GM19467 (cell line): ENCODE measurements at regions not wholly inside any gene's neighbourhood (a gene's known extent, or its start where the extent isn't known, plus 50 kb on each side); places are given as distances from the start of the nearest gene placed in this dataset.
"Not testable (repeated sequence)": the region's sequence is repeated elsewhere in the genome, so short reads cannot be mapped to it uniquely, and the experiment has no call there.

Experiments used
- ATAC-seq: cut with Tn5 transposase; IDR thresholded peaks from one replicate; pipeline ENCODE4 v1.9.1; 2021; ENCODE audit warnings: mild to moderate bottlenecking, moderate library complexity; ENCODE audit not compliant: unreplicated experiment

DNA sequence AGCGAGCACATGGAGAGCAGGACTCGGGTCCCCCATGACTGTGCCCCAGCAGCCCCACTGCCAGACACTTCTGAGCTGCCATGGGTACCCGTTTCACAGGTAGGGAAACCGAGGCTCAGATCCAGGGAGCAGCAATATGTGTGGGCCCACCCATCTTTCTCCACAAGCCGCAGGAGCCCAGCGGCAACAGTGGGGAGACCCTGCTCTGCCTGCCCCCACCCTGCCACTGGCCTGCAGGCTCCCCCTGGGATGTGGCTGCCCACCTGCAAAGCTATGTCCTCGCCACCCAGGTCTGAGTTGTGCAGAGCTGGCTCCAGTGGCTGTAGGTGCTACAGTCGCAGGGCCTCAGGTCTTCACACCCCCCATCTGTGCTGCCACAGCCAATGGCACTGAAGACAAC lies 50.6 kb upstream of the C1QTNF9B start:
- no peak for ATAC-seq

DNA sequence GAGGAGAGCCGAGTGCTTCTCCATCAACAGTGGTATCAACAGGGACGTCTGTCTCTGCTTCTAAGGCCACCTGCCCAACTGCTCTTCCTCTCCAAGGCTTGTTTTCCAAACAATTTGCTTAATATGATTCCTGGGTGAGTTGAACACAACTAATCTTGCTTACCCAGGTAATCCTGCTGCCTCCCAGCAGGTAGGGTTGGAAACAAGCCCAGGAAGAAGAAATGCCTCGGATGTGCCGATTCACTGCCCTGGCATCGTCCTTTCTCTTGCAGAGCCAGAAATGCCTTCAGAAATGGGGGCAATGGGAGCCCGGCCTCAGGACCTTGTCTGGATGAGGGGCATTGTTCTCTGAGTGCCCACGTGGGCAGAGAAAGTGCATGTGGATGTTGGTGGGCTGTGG lies 51.9 kb upstream of the C1QTNF9B start:
- no peak for ATAC-seq

DNA sequence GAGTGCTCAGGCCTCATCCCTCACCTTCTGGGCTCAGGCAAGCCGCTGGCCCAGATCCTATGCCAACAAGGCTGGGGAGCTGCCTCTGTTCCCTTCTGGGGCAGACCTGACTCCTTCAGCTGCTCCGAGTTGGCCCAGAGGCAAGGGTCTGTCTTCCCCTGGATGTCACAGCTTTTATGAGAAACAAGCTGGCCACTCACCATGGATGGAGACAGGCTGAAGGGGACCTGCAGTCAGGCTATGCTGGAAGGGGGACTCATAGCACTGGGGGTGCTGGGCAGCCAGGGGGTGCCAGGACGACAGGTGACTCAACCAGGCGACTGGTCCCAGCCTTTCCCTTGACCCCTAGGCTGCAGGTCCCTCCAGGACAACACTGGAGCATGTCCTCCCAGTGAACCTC lies 52.4 kb upstream of the C1QTNF9B start:
- no peak for ATAC-seq

GRCh38 chr13:23950736-23951510 lies 53.6 kb upstream of the C1QTNF9B start:
- no peak for ATAC-seq

GRCh38 chr13:23952796-23953195 lies 55.5 kb upstream of the C1QTNF9B start:
- ATAC-seq: no peak

GRCh38 chr13:23953860-23954512 lies 56.7 kb upstream of the C1QTNF9B start:
- no peak for ATAC-seq

DNA sequence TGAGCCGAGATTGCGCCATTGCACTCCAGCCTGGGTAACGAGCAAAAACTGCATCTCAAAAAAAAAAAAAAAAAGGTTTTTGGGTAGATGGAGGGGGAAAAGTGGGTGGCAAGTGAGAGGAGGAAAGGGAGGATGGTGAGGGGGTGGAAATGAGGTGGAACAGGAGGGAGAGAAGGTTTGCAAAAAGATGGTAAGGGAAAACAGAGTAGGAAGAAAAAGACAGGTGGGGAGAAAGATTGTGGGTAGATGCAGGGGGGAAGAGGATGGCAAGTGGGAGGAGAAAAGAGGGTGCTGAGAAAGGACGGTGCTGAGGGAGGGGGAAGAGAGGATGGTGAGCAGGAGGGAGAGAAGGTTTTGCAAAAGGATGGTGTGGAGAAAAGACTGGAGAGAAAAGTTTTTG lies 57.8 kb upstream of the C1QTNF9B start:
- no peak for ATAC-seq

- peak; percentile 51 for ATAC-seq
These were observed 58.8 kb upstream of the C1QTNF9B start for GRCh38 chr13:23956106-23956505.

DNA sequence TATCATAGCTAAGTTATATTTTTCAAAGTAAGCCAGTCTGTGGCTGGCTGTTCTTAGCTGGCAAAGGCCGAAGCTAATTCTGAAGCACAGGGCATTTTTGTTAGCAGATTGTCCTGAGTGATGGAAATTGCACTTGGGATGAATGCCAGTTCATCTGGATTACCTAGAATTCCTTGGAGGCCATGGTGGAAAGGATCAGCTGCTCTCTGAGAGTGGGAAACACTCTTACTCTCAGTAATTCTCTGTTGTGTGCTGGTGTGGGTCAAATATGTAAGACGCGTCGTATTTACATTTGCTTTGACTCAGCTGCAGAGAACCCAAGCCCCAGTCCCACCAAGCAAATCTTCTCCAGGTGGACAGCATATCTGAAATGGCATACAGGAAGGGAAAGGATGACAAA lies 60.7 kb upstream of the C1QTNF9B start:
- no peak for ATAC-seq

DNA sequence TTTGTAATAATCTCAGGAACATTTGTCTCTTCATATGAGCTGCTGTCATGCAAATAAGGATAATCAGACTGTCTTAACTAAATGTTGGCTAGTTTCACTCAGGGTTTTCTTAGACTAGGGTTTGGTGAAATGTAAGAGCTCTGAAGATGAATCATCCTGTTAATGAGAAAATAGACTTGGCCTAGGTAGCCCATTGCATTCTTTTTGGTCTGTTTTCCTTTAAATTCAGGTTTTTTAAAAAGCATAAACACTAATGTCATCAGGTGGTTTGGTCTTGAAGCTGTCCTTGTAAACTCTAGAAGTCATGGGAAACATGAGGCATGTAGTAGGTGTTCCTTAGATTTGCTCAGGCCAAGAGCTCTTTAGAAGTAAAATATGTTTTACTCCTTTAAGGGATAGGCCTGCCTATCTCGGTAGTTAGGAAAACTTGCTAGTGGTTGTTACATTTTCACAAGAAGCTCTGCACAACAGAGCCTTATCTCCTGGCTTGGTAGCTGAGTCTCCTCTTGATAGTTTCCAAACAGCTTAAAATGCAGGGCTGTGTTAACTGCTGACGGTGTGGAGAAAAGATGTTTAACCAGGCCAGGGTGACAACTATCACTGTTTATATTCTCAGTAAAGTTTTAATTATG lies 62.0 kb upstream of the C1QTNF9B start:
- ATAC-seq: no peak

DNA sequence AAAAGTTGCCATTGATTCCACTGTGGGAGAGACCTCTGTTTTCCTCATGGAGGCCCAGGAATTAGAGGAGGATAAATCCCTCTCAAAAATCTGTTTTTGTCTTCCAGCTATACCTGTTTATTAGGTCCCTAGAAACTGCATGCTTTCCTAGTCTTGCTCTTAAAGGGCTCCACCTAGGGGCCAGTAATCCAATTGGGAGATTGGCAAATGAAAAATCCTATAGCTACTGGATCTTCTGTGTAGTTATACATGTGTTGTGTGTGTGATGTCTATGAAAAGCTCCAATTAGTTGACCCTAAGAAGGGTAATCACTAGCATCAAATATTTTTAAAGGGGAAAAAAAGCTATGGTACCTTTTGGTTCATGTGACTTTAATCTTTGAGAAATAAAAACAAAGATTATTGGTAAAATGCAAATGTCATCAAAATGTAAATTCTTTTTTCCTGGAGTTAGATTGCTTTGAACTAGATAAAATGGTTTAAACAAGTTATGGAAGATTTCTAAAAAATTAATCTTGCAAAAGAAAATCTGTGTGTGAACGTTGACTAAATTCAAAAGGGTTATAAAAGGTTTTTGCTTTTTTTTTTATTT lies 63.4 kb upstream of the C1QTNF9B start:
- no peak for ATAC-seq

DNA sequence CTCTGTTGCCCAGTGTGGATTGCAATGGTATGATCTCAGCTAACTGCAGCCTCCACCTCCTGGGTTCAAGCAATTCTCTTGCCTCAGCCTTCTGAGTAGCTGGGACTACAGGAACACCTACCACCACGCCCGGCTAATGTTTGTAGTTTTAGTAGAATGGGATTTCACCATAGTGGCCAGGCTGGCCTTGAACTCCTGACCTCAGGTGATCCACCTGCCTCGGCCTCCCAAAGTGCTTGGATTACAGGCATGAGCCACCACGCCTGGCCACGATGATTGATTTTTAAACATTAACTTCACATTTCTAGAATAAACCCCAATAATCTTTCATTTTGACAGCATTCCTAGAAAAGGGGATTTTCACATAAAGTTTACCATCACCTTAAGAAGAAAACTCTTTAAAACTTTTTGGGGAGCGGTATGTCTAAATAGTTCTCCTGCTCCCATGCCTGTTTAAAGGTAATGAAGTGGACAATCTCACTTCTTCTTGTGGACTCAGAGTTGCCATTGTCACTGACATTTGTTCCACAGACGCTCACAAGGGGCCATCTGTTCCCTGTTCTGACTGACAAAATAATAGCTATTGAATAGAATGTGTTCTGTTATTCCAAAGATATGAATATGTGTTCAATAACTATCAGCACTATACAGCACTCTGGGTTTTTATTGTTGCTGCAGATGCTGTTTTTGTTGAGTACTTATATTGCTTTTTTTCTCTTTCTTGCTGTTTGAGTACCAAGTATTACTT lies 66.1 kb upstream of the C1QTNF9B start:
- no peak for ATAC-seq

GRCh38 chr13:23963947-23964346 lies 66.6 kb upstream of the C1QTNF9B start:
- ATAC-seq: no peak

DNA sequence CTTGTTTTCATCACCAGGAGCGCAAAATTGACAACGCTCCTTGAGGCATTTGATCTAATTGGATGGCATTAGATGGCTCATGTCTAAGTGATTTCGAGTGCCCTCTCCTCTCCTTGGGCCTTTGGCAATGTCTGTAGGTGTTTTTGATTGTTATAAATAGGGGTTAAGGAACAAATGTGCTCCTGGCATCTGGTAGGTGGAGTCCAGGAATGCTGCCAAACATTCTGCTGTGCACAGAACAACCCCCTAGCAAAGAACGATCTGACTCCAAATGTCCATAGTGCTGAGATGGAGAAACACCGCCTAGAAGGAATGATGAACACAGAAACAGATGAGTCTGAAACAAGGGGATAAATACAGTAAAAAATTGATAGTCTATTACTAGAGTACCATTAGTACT lies 68.0 kb upstream of the C1QTNF9B start:
- ATAC-seq: no peak

- ATAC-seq: no peak
These were observed 69.0 kb upstream of the C1QTNF9B start for GRCh38 chr13:23966221-23966690.

- peak; percentile 56 for ATAC-seq
These were observed 69.7 kb upstream of the C1QTNF9B start for GRCh38 chr13:23966691-23967615.

DNA sequence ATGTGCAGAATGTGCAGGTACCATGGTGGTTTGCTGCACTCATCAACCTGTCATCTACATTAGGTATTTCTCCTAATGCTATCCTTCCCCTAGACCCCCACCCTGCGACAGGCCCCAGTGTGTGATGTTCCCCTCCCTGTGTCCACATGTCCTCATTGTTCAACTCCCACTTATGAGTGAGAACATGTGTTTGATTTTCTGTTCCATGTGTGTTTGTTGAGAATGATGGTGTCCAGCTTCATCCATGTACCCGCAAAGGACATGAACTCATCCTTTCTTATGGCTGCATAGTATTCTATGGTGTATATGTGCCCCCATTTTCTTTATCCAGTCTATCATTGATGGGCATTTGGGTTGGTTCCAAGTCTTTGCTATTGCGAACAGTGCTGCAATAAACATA lies 70.5 kb upstream of the C1QTNF9B start:
- not testable (repeated sequence) for ATAC-seq

GRCh38 chr13:23969647-23970046 lies 72.3 kb upstream of the C1QTNF9B start:
- no peak for ATAC-seq

DNA sequence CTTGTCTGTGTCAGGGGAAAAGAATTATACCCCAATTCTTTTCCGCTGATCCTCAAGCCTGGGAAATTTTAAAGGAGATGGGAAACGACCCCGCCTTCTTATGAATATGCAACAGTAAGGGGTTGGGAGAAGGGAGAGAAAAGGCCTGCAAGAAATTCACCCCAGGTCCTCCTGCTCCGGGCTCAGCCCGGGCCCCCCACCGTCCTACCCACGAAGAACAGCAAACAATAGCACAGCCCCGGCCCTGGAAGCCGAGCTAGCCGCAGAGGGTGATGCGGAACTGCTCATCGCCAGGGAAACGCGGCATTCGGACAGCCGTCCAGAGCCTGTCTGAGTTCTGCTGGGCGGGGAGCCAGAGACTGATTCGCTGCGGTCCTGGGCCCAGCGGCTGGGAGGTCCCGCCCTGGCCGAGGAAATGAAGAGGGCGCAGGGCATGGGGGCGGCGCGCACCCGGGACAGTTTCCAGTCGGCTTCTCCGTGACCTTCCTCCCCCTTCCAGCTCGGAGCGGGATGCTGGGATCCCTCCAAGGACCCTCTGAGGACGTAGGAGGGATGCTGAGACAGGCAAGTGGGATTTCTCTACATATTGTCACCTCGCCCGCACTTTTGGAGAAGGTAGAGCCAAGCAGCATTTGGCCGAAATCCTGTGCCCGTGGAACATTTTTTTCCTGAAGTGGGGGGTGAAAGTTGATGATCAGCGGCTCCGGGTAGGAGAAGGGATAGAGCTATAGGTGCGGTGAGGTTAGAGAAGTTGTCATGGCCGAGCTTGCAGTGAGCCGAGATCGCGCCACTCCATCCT lies 82.3 kb upstream of the C1QTNF9B start:
- ATAC-seq: peak; percentile 56
